Mesenchymal stem cell (in vitro differentiated cells and primary cell): ENCODE measurements at regions not wholly inside any gene's neighbourhood (a gene's known extent, or its start where the extent isn't known, plus 50 kb on each side); places are given as distances from the start of the nearest gene placed in this dataset.

Source experiments
- DNase-seq: peaks from one replicate; pipeline ENCODE4 v3.0.0-alpha.2; 2013
- H2AFZ ChIP-seq: one replicate; pipeline ENCODE4 v1.6.1; 2013; ENCODE audit warnings: low read depth, mild to moderate bottlenecking, control low read depth, inconsistent platforms, low read length, moderate library complexity
- H2AK5ac ChIP-seq: 2 replicates; pipeline ENCODE4 v1.6.1; 2013; ENCODE audit warnings: low read length, moderate library complexity, mild to moderate bottlenecking, inconsistent platforms; ENCODE audit not compliant: severe bottlenecking
- H2BK120ac ChIP-seq: one replicate; pipeline ENCODE4 v1.6.1; 2013; ENCODE audit warnings: low read depth, mild to moderate bottlenecking, inconsistent platforms, low read length, moderate library complexity
- H2BK12ac ChIP-seq, 2 experiments: one replicate each; pipeline ENCODE4 v1.6.1; 2013; ENCODE audit warnings: inconsistent platforms in 2 of 2, low read length in 2 of 2, mild to moderate bottlenecking in 2 of 2, moderate library complexity in 2 of 2, control low read depth in 1 of 2
- H2BK15ac ChIP-seq: one replicate; pipeline ENCODE4 v1.6.1; 2013; ENCODE audit warnings: mild to moderate bottlenecking, low read depth, inconsistent platforms; ENCODE audit not compliant: poor library complexity, severe bottlenecking
- H2BK5ac ChIP-seq: 2 replicates; pipeline ENCODE4 v1.6.1; 2013; ENCODE audit warnings: low read depth, mild to moderate bottlenecking, low read length, control low read depth, inconsistent platforms; ENCODE audit not compliant: poor library complexity, severe bottlenecking
- H3K14ac ChIP-seq, 2 experiments: one replicate each; pipeline ENCODE4 v1.6.1; 2013; ENCODE audit warnings: inconsistent platforms in 2 of 2, low read length in 2 of 2, control low read depth in 1 of 2, mild to moderate bottlenecking in 1 of 2, moderate library complexity in 1 of 2
- H3K18ac ChIP-seq, 2 experiments: one replicate each; pipeline ENCODE4 v1.6.1; 2013; ENCODE audit warnings: inconsistent platforms in 2 of 2, low read length in 2 of 2, control low read depth in 1 of 2, low read depth in 1 of 2, mild to moderate bottlenecking in 1 of 2
- H3K23ac ChIP-seq, 2 experiments: one replicate each; pipeline ENCODE4 v1.6.1; 2013; ENCODE audit warnings: inconsistent platforms in 2 of 2, low read length in 2 of 2, mild to moderate bottlenecking in 2 of 2, moderate library complexity in 2 of 2, control low read depth in 1 of 2
- H3K27ac ChIP-seq: 2 replicates; pipeline ENCODE4 v1.5.1; 2013; ENCODE audit warnings: mild to moderate bottlenecking, moderate library complexity, low read length, control low read depth, inconsistent platforms; ENCODE audit not compliant: poor library complexity, severe bottlenecking
- H3K27me3 ChIP-seq, 2 experiments: 2 replicates each; pipeline versions ENCODE4 v1.6.1 to v1.7.0; 2013; ENCODE audit warnings: low read length in 2 of 2, mild to moderate bottlenecking in 2 of 2, moderate library complexity in 2 of 2, control low read depth in 1 of 2, inconsistent platforms in 1 of 2; ENCODE audit not compliant: control insufficient read depth in 1 of 2, insufficient read depth in 1 of 2
- H3K36me3 ChIP-seq, 2 experiments: 2 replicates each; pipeline versions ENCODE4 v1.6.1 to v1.7.0; 2013; ENCODE audit warnings: low read length in 2 of 2, control low read depth in 1 of 2, inconsistent platforms in 1 of 2, low read depth in 1 of 2, mild to moderate bottlenecking in 1 of 2; ENCODE audit not compliant: insufficient read depth in 2 of 2, control insufficient read depth in 1 of 2
- H3K4ac ChIP-seq, 2 experiments: one replicate each; pipeline ENCODE4 v1.6.1; 2013; ENCODE audit warnings: inconsistent platforms in 2 of 2, low read length in 2 of 2, mild to moderate bottlenecking in 2 of 2, moderate library complexity in 2 of 2, control low read depth in 1 of 2, low read depth in 1 of 2
- H3K4me1 ChIP-seq: 2 replicates; pipeline ENCODE4 v1.6.1; 2013; ENCODE audit warnings: low read depth, low read length, control low read depth; ENCODE audit not compliant: control insufficient read depth, insufficient read depth
- H3K4me2 ChIP-seq: 2 replicates; pipeline ENCODE4 v1.6.1; 2013; ENCODE audit warnings: low read length, mild to moderate bottlenecking, inconsistent platforms; ENCODE audit not compliant: poor library complexity, severe bottlenecking
- H3K4me3 ChIP-seq, 2 experiments: 2 replicates each; pipeline versions ENCODE4 v1.5.1 to v1.7.0; 2013; ENCODE audit warnings: low read length in 2 of 2, mild to moderate bottlenecking in 2 of 2, control low read depth in 1 of 2, low read depth in 1 of 2; ENCODE audit not compliant: insufficient read depth in 1 of 2
- H3K79me1 ChIP-seq: replicated peaks from 2 replicates; pipeline ENCODE4 v1.6.1; 2013; ENCODE audit warnings: mild to moderate bottlenecking, control low read depth, low read length, inconsistent platforms; ENCODE audit not compliant: poor library complexity, severe bottlenecking
- H3K9ac ChIP-seq: 2 replicates; pipeline ENCODE4 v1.7.0; 2013; ENCODE audit warnings: mild to moderate bottlenecking, low read length, moderate library complexity
- H3K9me3 ChIP-seq: 2 replicates; pipeline ENCODE4 v1.7.0; 2013; ENCODE audit warnings: mild to moderate bottlenecking, low read length; ENCODE audit not compliant: control insufficient read depth
- H4K8ac ChIP-seq: one replicate; pipeline ENCODE4 v1.6.1; 2013; ENCODE audit warnings: inconsistent platforms, mild to moderate bottlenecking, low read length, moderate library complexity
- H4K91ac ChIP-seq: one replicate; pipeline ENCODE4 v1.6.1; 2013; ENCODE audit warnings: mild to moderate bottlenecking, low read length, inconsistent platforms
- whole genome bisulfite sequencing: methylation state at CpG from one replicate; pipeline ENCODE4 v1.1.7; 2013; ENCODE audit warnings: mixed read lengths; 5-methylcytosine and 5-hydroxymethylcytosine counted together

DNA sequence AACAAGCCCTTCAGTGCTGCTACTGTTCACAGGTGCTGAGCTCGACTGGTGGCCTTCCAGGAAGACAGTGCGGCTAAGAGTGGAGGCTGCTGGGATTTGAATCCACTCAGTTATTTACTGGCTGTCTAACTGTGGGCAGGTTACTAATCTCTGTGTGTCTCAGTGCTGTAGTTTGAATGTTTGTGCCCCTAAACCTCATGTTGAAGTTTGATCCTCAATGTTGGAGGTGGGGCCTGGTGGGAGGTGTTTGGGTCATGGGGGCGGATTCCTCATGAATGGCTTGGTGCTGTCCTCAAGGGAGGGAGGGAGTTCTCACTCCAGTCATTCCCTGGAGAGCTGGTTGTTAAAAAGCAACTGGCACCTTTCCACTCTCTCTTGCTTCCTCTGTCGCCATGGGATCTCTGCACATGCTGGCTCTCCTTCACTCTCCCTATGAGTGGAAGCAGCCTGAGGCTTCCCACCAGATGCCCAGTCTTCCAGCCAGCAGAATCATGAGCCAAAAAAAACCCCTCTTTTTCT is 334.8 kb downstream of the RPS6KC1 start:
- 72% methylated on average over 4 of the region's 4 CpGs for WGBS

DNA sequence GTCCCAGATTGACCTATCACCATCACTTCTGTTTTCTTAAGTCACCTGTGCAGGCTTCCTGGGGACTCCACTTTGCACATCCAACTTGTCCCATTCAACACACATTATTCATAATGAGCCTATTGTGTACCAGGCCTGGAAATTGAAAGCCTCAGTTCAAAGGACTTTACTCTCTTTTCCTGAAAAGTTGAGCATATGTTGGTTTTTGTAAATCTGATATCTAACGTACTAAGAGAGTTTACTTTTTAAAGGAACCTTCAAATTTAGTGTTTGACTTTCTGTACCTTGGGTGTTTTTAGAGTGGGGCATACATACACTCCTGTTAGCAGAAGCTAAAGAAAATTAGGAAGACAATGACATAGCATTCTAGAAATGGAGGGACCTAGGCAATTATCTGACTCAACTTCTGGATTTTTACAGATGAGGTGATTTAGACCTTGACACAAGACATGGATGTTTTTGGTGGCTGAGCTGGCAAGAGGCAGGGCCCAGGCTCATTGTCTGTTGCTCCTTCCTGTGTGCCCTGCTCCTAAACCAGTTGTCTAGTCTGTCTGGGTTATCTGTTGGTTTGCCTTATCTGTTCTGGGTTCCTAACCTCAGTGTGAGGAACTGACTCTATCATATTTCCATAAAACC is 336.5 kb downstream of the RPS6KC1 start:
- 82% methylated on average over 1 of the region's 1 CpG for WGBS

More for the DNA sequence above, 334.8 kb downstream of the RPS6KC1 start:
- no peak for DNase-seq
- Histone ChIP-seq H3K9ac (no peak overlapping the region), H2BK12ac (no peak overlapping the region), H3K4me1 (peaks cover 7% of the 10 kb centered on the region), H3K4me3 (no peak overlapping the region), H3K23ac (no peak overlapping the region), H4K91ac (no peak overlapping the region), H3K14ac (no peak overlapping the region), H4K8ac (no peak overlapping the region), H3K27me3 (peaks cover 0 to 4% of the 10 kb centered on the region in 2 experiments), H3K18ac (no peak overlapping the region), H3K27ac (no peak overlapping the region), H3K4ac (no peak overlapping the region), H3K79me1 (no peaks in the 10 kb centered on the region), H2BK120ac (no peak overlapping the region), H3K4me2 (no peak overlapping the region), H2BK15ac (no peak overlapping the region), H3K36me3 (no peaks in the 10 kb centered on the region), H2AK5ac (no peak overlapping the region), H2BK5ac (no peak overlapping the region), H2AFZ (no peak overlapping the region), H3K9me3 (no peaks in the 10 kb centered on the region)

DNA sequence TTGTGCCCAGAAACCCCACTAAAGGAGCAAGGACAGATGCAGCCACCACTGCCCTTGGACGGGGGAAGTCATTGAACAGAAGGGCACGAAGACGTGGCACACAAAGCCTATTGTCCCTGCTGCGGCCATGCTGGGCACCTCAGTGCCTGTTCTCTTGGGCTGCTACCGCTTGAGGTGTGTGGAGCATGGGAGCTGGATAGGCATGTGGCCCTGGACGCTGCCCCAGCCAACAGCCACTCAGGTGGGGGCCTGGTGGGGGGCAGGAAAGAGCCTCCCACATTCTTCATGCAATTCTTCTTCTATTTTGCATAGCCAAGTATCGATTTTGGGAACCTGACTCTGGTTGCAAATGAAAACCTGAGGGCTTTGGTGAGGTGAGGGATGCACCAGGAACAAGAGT is 337.2 kb downstream of the RPS6KC1 start:
- H2AK5ac ChIP-seq, result no peak overlapping the region
- no peak overlapping the region for H2BK15ac ChIP-seq
- H3K27ac ChIP-seq, result no peak overlapping the region
- H3K4me1 ChIP-seq, result no peaks in the 10 kb centered on the region
- no peak overlapping the region for H3K14ac ChIP-seq
- H3K9me3 ChIP-seq, result no peaks in the 10 kb centered on the region
- no peak overlapping the region for H2AFZ ChIP-seq
- no peak overlapping the region for H3K9ac ChIP-seq
- no peak overlapping the region for H3K4ac ChIP-seq
- H4K91ac ChIP-seq, result no peak overlapping the region
- no peak overlapping the region for H2BK120ac ChIP-seq
- H3K4me3 ChIP-seq, result no peak overlapping the region
- no peak overlapping the region for H2BK12ac ChIP-seq
- no peak overlapping the region for H3K4me2 ChIP-seq
- H3K36me3 ChIP-seq, result no peaks in the 10 kb centered on the region
- no peak overlapping the region for H3K18ac ChIP-seq
- no peak overlapping the region for H4K8ac ChIP-seq
- H3K27me3 ChIP-seq, result peaks cover 0 to 4% of the 10 kb centered on the region in 2 experiments
- no peaks in the 10 kb centered on the region for H3K79me1 ChIP-seq
- WGBS, result 77% methylated on average over 7 of the region's 7 CpGs
- no peak for DNase-seq
- no peak overlapping the region for H3K23ac ChIP-seq
- no peak overlapping the region for H2BK5ac ChIP-seq

More for the DNA sequence above, 336.5 kb downstream of the RPS6KC1 start:
- H3K4me2 ChIP-seq, result no peak overlapping the region
- H2AK5ac ChIP-seq, result no peak overlapping the region
- no peak overlapping the region for H4K91ac ChIP-seq
- no peak overlapping the region for H2BK5ac ChIP-seq
- no peak overlapping the region for H2BK15ac ChIP-seq
- no peak overlapping the region for H2AFZ ChIP-seq
- H3K79me1 ChIP-seq, result no peaks in the 10 kb centered on the region
- H2BK12ac ChIP-seq, result no peak overlapping the region
- H3K27me3 ChIP-seq, result peaks cover 0 to 4% of the 10 kb centered on the region in 2 experiments
- no peak overlapping the region for H2BK120ac ChIP-seq
- no peak overlapping the region for H3K4me3 ChIP-seq
- no peak overlapping the region for H3K23ac ChIP-seq
- H3K4me1 ChIP-seq, result no peaks in the 10 kb centered on the region
- no peak overlapping the region for H3K4ac ChIP-seq
- no peak overlapping the region for H4K8ac ChIP-seq
- DNase-seq, result no peak
- H3K9me3 ChIP-seq, result no peaks in the 10 kb centered on the region
- H3K9ac ChIP-seq, result no peak overlapping the region
- H3K27ac ChIP-seq, result no peak overlapping the region
- no peak overlapping the region for H3K18ac ChIP-seq
- no peaks in the 10 kb centered on the region for H3K36me3 ChIP-seq
- H3K14ac ChIP-seq, result no peak overlapping the region

DNA sequence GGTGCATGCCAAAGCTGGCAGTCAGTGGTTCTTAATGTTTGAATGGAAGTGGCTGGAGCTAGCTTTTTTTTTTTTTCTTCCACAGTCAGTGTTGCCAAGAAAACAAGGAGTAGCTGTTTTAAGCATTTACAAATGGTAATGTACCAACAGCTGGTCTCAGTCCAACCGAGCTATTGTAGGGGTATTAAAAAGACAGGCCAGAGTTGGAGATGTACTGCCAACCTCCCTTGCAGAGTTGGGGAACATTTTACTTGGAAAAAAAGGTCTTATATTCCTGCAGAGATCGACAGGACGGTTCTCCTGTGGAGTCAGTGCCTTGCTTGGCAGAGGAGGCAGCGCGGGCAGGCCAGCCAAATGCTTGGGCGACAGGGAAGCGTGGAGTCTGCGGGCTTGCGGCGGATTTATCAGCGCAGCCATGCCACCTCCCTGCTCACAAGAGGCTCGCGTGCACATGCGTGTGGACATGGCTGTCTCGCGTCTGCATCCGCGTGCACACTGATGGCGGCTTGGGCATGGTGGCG is 338.1 kb downstream of the RPS6KC1 start:
- Histone ChIP-seq H3K9ac (no peak overlapping the region), H3K27ac (no peak overlapping the region), H3K9me3 (no peaks in the 10 kb centered on the region), H4K91ac (no peak overlapping the region), H3K36me3 (no peaks in the 10 kb centered on the region), H3K4ac (no peak overlapping the region), H3K4me3 (peak overlapping the region in 1 of 2 experiments; percentile 14), H2BK5ac (no peak overlapping the region), H3K4me2 (no peak overlapping the region), H2BK12ac (no peak overlapping the region), H3K79me1 (no peaks in the 10 kb centered on the region), H3K4me1 (no peaks in the 10 kb centered on the region), H2AFZ (no peak overlapping the region), H4K8ac (no peak overlapping the region), H3K27me3 (peaks cover 0 to 4% of the 10 kb centered on the region in 2 experiments), H3K23ac (no peak overlapping the region), H3K18ac (no peak overlapping the region), H2AK5ac (no peak overlapping the region), H2BK15ac (no peak overlapping the region), H2BK120ac (no peak overlapping the region), H3K14ac (no peak overlapping the region)
- no peak for DNase-seq
- WGBS, result 94% methylated on average over 20 of the region's 20 CpGs
